ENCODE measurements at regions not wholly inside any gene's neighbourhood (a gene's known extent, or its start where the extent isn't known, plus 50 kb on each side); places are given as distances from the start of the nearest gene placed in this dataset.

DNA sequence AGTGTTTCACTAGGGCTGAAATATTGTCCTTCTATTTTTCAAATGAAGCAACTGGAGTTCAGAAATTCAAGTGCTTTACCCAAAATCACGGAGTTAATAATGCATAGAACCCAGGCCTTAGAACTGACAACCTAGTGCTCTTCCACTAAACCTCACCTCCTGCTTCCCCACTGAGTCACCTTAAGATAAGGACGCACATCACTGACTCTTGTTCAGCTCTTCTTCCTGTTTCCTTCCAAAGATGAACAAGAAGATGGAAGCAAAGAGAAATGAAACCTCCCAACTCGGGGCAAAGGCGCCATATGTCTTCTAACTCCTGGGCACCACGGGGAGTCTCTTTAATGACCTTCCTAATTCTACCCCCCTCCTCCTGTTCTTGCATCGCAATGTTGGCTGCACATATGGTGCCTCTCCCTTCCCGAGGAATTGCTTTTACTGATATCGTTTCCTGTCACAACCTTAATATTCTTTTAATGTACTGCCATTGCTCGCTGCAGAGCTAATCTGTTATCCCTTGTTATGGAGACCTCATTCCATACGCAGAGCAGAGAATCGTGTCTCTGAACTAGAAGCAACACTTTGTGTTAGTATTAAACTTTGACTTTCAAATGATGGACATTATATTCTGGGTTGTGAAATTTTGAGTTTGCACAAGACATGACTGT, 591.4 kb downstream of the TMEM114 start:
- no peaks in the 10 kb centered on the region for H3K27me3 ChIP-seq
- H3K9me3 ChIP-seq: no peaks in the 10 kb centered on the region
- no peak overlapping the region for H3K4me3 ChIP-seq
- H3K27ac ChIP-seq: no peak overlapping the region
- H3K36me3 ChIP-seq: no peaks in the 10 kb centered on the region
- TF ChIP-seq POLR2A (IDR thresholded peaks at IDR 0.05): no peak
- TF ChIP-seq, protein P1, sequence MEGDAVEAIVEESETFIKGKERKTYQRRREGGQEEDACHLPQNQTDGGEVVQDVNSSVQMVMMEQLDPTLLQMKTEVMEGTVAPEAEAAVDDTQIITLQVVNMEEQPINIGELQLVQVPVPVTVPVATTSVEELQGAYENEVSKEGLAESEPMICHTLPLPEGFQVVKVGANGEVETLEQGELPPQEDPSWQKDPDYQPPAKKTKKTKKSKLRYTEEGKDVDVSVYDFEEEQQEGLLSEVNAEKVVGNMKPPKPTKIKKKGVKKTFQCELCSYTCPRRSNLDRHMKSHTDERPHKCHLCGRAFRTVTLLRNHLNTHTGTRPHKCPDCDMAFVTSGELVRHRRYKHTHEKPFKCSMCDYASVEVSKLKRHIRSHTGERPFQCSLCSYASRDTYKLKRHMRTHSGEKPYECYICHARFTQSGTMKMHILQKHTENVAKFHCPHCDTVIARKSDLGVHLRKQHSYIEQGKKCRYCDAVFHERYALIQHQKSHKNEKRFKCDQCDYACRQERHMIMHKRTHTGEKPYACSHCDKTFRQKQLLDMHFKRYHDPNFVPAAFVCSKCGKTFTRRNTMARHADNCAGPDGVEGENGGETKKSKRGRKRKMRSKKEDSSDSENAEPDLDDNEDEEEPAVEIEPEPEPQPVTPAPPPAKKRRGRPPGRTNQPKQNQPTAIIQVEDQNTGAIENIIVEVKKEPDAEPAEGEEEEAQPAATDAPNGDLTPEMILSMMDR (IDR thresholded peaks at IDR 0.05): no peak
- no peak for DNase-seq
- no peaks in the 10 kb centered on the region for H3K4me1 ChIP-seq

DNA sequence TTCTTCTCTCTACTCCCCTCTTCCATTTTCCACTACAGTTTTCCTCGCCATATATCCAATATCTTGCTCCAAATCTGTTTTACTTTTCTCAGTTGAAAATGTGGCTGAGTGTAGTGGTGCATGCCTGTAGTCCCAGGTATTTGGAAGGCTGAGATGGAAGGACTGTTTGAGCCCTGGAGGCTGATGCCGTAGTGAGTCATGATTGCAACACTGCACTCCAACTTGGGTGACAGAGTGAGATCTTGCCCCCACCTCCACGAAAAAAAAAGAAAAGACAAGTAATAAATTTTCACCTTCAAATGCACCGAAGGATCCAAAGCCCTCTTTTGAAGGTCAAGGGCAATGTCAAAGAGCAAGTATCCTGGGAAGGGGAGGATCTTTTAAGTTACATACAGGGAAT, 592.3 kb downstream of the TMEM114 start:
- no peak for DNase-seq
- Histone ChIP-seq H3K36me3 (no peaks in the 10 kb centered on the region), H3K27me3 (no peaks in the 10 kb centered on the region), H3K9me3 (no peaks in the 10 kb centered on the region), H3K4me1 (no peaks in the 10 kb centered on the region), H3K4me3 (no peak overlapping the region), H3K27ac (no peak overlapping the region)
- no peak for TF ChIP-seq POLR2A (IDR thresholded peaks at IDR 0.05)
- TF ChIP-seq, protein P1 (IDR thresholded peaks at IDR 0.05): no peak

DNA sequence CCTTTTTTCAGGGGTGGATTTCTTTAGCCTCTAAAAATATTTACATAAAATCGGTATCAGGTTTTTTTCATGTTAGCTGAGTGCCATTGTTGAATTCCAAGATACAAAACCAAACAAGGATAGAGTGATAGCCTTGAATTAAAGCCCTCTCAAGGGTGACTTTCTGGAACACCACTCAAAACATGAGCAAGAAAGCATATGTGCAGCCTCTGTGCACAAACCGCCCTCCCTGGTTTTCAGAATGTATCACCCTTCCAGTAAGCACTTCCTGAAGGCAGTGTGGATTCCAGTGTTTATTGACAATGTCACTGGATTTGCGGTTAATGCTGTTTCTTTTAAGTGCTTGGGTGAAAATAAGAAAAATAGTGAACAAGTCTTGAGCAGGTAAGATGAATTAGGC, 597.7 kb downstream of the TMEM114 start:
- TF ChIP-seq, protein P1 (IDR thresholded peaks at IDR 0.05): no peak
- TF ChIP-seq POLR2A (IDR thresholded peaks at IDR 0.05): no peak
- no peaks in the 10 kb centered on the region for H3K4me1 ChIP-seq
- DNase-seq: no peak
- H3K4me3 ChIP-seq: no peak overlapping the region
- H3K9me3 ChIP-seq: no peaks in the 10 kb centered on the region
- H3K36me3 ChIP-seq: no peaks in the 10 kb centered on the region
- no peak overlapping the region for H3K27ac ChIP-seq
- no peaks in the 10 kb centered on the region for H3K27me3 ChIP-seq

DNA sequence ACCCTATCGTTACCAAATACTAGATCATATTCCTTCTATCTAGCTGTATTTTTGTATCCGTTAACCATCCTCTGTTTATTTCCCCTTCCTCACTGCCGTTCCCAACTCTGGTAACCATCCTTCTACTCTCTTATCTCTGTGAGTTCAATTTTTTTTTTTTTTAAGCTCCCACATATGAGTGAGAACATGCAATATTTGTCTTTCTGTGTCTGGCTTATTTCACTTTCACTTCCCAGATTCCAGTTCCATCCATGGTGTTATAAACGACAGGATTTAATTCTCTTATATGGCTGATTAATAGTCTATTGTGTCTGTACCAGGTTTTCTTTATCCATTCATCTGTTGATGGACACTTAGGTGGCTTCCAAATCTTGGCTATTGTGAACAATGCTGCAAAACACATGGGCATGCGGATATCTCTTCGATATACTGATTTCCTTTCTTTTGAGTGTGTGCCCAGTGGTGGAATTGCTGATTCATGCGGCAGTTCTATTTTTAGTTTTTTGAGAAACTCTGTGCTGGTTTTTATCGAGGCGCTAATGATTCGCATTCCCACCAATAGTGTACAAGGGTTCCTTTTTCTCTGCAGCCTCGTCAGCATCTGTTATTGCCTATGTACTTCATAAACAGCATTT, 599.6 kb downstream of the TMEM114 start:
- H3K4me3 ChIP-seq: no peak overlapping the region
- H3K27ac ChIP-seq: no peak overlapping the region
- H3K9me3 ChIP-seq: no peaks in the 10 kb centered on the region
- H3K4me1 ChIP-seq: no peaks in the 10 kb centered on the region
- no peaks in the 10 kb centered on the region for H3K36me3 ChIP-seq
- no peak for TF ChIP-seq POLR2A (IDR thresholded peaks at IDR 0.05)
- no peaks in the 10 kb centered on the region for H3K27me3 ChIP-seq
- DNase-seq: no peak

DNA sequence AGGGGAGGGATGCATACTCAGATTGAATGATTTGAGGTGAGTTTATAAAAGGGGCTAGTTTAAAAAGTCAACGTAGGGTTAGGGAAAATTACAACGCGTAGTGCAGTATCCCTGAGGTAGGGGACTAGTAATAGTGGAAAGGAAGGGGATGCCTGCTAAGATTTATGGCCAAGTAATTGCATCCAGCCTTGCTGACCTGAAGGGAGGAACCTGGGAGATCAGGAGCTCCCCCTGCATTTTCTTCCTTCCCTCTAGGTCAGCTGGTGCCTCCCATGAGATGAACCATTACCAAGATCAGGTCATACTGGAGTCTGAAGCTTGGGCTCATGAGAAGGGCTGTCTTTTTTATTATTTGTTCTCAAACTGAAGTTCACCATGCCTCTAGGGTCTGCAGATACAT, 606.6 kb downstream of the TMEM114 start:
- H3K9me3 ChIP-seq: no peaks in the 10 kb centered on the region
- no peak overlapping the region for H3K4me3 ChIP-seq
- H3K4me1 ChIP-seq: no peaks in the 10 kb centered on the region
- no peaks in the 10 kb centered on the region for H3K27me3 ChIP-seq
- no peak for DNase-seq
- H3K36me3 ChIP-seq: no peaks in the 10 kb centered on the region
- TF ChIP-seq, protein P1 (IDR thresholded peaks at IDR 0.05): no peak
- no peak for TF ChIP-seq POLR2A (IDR thresholded peaks at IDR 0.05)
- no peak overlapping the region for H3K27ac ChIP-seq

DNA sequence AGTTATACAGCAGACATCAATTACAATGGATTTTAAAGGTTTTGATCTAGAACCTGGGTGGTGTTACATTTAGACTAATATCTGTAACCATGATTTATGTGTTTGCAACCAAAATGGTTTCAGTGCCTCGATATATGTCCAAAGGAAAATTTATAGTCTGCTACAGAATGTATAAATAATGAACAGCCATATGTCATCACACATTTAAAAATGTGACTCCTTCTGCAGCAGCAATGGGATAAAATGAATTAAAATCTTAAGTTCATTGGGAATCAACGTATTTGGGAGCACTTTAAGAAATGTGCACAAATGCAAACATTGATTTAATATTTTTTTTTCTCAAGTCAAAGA, 610.2 kb downstream of the TMEM114 start:
- no peak overlapping the region for H3K27ac ChIP-seq
- no peaks in the 10 kb centered on the region for H3K36me3 ChIP-seq
- H3K4me1 ChIP-seq: no peaks in the 10 kb centered on the region
- H3K9me3 ChIP-seq: no peaks in the 10 kb centered on the region
- H3K27me3 ChIP-seq: no peaks in the 10 kb centered on the region
- DNase-seq: no peak
- H3K4me3 ChIP-seq: no peak overlapping the region
- TF ChIP-seq POLR2A (IDR thresholded peaks at IDR 0.05): no peak
- TF ChIP-seq, protein P1 (IDR thresholded peaks at IDR 0.05): no peak
